Endodermal cell (in vitro differentiated cells): ENCODE measurements at regions not wholly inside any gene's neighbourhood (a gene's known extent, or its start where the extent isn't known, plus 50 kb on each side); places are given as distances from the start of the nearest gene placed in this dataset.
"Not testable (repeated sequence)": the region's sequence is repeated elsewhere in the genome, so short reads cannot be mapped to it uniquely, and the experiment has no call there.

Experiments
- DNase-seq: peaks from one replicate; pipeline ENCODE4 v3.0.0-alpha.2; 2017
- H3K27ac ChIP-seq: 2 replicates; pipeline ENCODE4 v1.5.1; 2013; ENCODE audit warnings: mild to moderate bottlenecking, low read depth, low read length, moderate library complexity
- H3K27me3 ChIP-seq: 2 replicates; pipeline ENCODE4 v1.6.1; 2013; ENCODE audit warnings: mild to moderate bottlenecking, low read length, moderate library complexity; ENCODE audit not compliant: insufficient read depth, control insufficient read depth, poor library complexity, severe bottlenecking
- H3K36me3 ChIP-seq: 2 replicates; pipeline ENCODE4 v1.7.0; 2013; ENCODE audit warnings: mild to moderate bottlenecking, low read length, moderate library complexity; ENCODE audit not compliant: control insufficient read depth, insufficient read depth
- H3K4me1 ChIP-seq: one replicate; pipeline ENCODE4 v1.7.0; 2013; ENCODE audit warnings: low read length; ENCODE audit not compliant: control insufficient read depth, insufficient read depth
- H3K4me3 ChIP-seq: 2 replicates; pipeline ENCODE4 v1.5.1; 2013; ENCODE audit warnings: mild to moderate bottlenecking, low read length, moderate library complexity
- H3K9ac ChIP-seq: 2 replicates; pipeline ENCODE4 v1.6.1; 2013; ENCODE audit warnings: mild to moderate bottlenecking, low read length, moderate library complexity; ENCODE audit not compliant: poor library complexity, severe bottlenecking; ENCODE audit errors: extremely low read depth
- H3K9me3 ChIP-seq: 2 replicates; pipeline ENCODE4 v1.6.1; 2013; ENCODE audit warnings: mild to moderate bottlenecking, low read length, moderate library complexity; ENCODE audit not compliant: control insufficient read depth
- H3K27ac Mint-ChIP-seq: 2 replicates; pipeline ENCODE4 v1.8.0; 2020; ENCODE audit warnings: mixed read lengths
- H3K27me3 Mint-ChIP-seq: 2 replicates; pipeline ENCODE4 v1.8.0; 2021; ENCODE audit warnings: mild to moderate bottlenecking, mixed read lengths; ENCODE audit not compliant: insufficient read depth
- H3K36me3 Mint-ChIP-seq: 2 replicates; pipeline ENCODE4 v1.8.0; 2020; ENCODE audit warnings: low read depth, mixed read lengths
- H3K4me1 Mint-ChIP-seq: 2 replicates; pipeline ENCODE4 v1.8.0; 2020; ENCODE audit warnings: mixed read lengths
- H3K4me3 Mint-ChIP-seq: 2 replicates; pipeline ENCODE4 v1.8.0; 2020; ENCODE audit warnings: mild to moderate bottlenecking, moderate library complexity, mixed read lengths
- H3K9me3 Mint-ChIP-seq: 2 replicates; pipeline ENCODE4 v1.8.0; 2020; ENCODE audit warnings: mild to moderate bottlenecking, mixed read lengths
- WGBS, 2 experiments: methylation state at CpG; one replicate each; pipeline versions ENCODE4 v1.1.5 to v1.1.7; 2013; ENCODE audit warnings: missing lambda C conversion rate in 2 of 2, mixed read lengths in 1 of 2; ENCODE audit not compliant: insufficient coverage in 1 of 2, insufficient read length in 1 of 2; 5-methylcytosine and 5-hydroxymethylcytosine counted together
- TF ChIP-seq, protein P1 (sequence below): fragments of 200-600 bp; sonication (generic); conservative IDR thresholded peaks from 2 replicates; pipeline ENCODE4 v1.5.0; 2021; ENCODE audit warnings: antibody characterized with exemption, mild to moderate bottlenecking

DNA sequence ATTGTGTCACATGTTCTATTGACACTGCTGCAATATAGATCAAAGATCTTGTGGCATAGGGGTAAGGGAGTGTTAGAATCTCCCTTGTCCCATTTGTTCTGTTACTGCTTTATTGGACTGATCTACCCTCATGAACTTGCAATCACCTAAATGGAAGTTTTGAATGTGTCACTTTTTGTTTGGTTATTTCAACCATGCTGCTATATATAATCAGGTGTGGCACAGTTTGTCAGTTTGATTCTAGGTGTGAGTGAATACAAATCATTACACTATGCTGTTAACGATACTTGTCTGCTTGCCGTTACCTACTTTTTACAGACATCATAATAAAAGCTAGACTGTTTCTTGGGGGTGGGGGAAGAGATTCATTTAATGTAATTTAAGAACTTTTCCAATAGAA lies 82.6 kb downstream of the MAB21L3 start:
- H3K27ac ChIP-seq: no peak overlapping the region
- TF ChIP-seq, protein P1, sequence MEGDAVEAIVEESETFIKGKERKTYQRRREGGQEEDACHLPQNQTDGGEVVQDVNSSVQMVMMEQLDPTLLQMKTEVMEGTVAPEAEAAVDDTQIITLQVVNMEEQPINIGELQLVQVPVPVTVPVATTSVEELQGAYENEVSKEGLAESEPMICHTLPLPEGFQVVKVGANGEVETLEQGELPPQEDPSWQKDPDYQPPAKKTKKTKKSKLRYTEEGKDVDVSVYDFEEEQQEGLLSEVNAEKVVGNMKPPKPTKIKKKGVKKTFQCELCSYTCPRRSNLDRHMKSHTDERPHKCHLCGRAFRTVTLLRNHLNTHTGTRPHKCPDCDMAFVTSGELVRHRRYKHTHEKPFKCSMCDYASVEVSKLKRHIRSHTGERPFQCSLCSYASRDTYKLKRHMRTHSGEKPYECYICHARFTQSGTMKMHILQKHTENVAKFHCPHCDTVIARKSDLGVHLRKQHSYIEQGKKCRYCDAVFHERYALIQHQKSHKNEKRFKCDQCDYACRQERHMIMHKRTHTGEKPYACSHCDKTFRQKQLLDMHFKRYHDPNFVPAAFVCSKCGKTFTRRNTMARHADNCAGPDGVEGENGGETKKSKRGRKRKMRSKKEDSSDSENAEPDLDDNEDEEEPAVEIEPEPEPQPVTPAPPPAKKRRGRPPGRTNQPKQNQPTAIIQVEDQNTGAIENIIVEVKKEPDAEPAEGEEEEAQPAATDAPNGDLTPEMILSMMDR: no peak
- H3K36me3 ChIP-seq: no peaks in the 10 kb centered on the region
- Mint-ChIP-seq H3K4me1 (no peaks in the 10 kb centered on the region), H3K4me3 (no peak overlapping the region), H3K27ac (no peak overlapping the region), H3K9me3 (no peaks in the 10 kb centered on the region), H3K27me3 (peaks cover 8% of the 10 kb centered on the region), H3K36me3 (no peaks in the 10 kb centered on the region)
- H3K9ac ChIP-seq: no peak overlapping the region
- no peak for DNase-seq
- no peaks in the 10 kb centered on the region for H3K27me3 ChIP-seq
- 93% methylated on average over 2 of the region's 2 CpGs; no CpG with 5 or more reads in 1 of the 2 experiments for WGBS, 2 experiments
- no peaks in the 10 kb centered on the region for H3K9me3 ChIP-seq
- H3K4me3 ChIP-seq: no peak overlapping the region
- no peaks in the 10 kb centered on the region for H3K4me1 ChIP-seq

DNA sequence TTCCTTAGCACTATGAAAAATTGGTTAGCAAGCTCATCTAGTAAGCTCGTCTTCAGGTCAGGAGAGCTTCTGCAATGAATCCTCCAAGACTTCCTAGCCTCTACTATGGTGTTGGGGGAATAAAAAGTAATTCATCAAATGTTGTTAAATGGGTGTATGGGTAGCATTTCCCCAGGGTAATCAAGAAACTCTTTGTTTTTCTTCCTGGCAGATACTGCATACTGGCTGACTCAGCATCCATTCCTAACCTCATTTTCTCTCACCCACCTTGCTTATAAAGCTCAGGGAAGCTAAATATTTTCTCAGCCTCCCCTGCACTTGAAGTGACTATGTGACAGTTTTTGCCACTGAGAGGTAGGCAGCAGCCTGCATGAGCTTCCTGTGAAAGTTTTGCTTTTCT lies 83.4 kb downstream of the MAB21L3 start:
- H3K4me1 Mint-ChIP-seq: no peaks in the 10 kb centered on the region
- H3K27ac ChIP-seq: no peak overlapping the region
- no peak overlapping the region for H3K27ac Mint-ChIP-seq
- H3K27me3 Mint-ChIP-seq: peaks cover 12% of the 10 kb centered on the region
- no peak overlapping the region for H3K4me3 Mint-ChIP-seq
- no peak for DNase-seq
- no peaks in the 10 kb centered on the region for H3K4me1 ChIP-seq
- TF ChIP-seq, protein P1: no peak
- no peaks in the 10 kb centered on the region for H3K9me3 Mint-ChIP-seq
- no peak overlapping the region for H3K4me3 ChIP-seq
- no peaks in the 10 kb centered on the region for H3K36me3 Mint-ChIP-seq
- no peak overlapping the region for H3K9ac ChIP-seq
- WGBS, 2 experiments: 86 to 100% methylated on average over 1 of the region's 1 CpG
- no peaks in the 10 kb centered on the region for H3K36me3 ChIP-seq
- no peaks in the 10 kb centered on the region for H3K9me3 ChIP-seq
- peaks cover 2% of the 10 kb centered on the region for H3K27me3 ChIP-seq

DNA sequence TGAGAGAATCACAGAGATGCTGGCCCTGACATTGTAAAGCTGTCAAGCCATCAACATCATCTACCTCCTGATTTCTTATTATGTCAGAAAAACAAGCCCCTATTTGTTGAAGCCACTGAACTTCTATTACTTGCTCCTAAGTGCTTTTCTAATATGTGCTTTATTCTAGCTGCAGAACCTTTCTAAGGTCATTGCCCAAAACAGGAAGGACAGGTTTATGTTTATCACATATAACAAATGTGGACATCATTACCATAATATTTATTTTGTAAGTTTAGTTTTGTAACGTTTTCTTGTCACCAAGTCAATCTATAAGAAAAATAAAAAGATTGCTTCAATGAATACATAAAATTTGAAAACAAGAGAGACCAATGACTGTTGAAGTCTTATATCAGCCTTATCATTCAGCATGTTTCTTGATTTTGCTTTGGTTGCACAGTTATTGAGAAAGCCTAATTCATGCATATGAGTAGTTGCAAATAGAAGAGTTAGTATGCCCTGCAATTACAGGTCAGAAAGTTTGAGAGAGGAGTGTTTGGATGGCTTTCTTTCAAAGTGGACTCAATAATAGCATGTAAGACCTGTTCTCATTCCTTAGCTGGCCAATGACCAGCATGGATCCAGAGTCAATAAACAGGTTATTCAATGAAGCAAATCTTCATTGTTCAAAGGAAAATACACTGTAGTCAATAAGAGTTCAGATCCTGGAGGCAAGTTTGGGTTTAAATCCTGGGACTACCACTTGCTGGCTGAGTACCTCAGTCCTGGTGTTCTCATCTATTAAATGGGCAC lies 84.1 kb downstream of the MAB21L3 start:
- no peaks in the 10 kb centered on the region for H3K9me3 ChIP-seq
- no peak overlapping the region for H3K27ac ChIP-seq
- H3K36me3 ChIP-seq: no peaks in the 10 kb centered on the region
- H3K27me3 ChIP-seq: peaks cover 7% of the 10 kb centered on the region
- Mint-ChIP-seq H3K27ac (no peak overlapping the region), H3K36me3 (no peaks in the 10 kb centered on the region), H3K4me1 (no peaks in the 10 kb centered on the region), H3K4me3 (no peak overlapping the region), H3K27me3 (peaks cover 15% of the 10 kb centered on the region), H3K9me3 (no peaks in the 10 kb centered on the region)
- H3K4me1 ChIP-seq: no peaks in the 10 kb centered on the region
- TF ChIP-seq, protein P1: no peak
- WGBS, 2 experiments: no CpG with 5 or more reads among the region's 1 CpG
- H3K9ac ChIP-seq: no peak overlapping the region
- H3K4me3 ChIP-seq: no peak overlapping the region
- DNase-seq: no peak

DNA sequence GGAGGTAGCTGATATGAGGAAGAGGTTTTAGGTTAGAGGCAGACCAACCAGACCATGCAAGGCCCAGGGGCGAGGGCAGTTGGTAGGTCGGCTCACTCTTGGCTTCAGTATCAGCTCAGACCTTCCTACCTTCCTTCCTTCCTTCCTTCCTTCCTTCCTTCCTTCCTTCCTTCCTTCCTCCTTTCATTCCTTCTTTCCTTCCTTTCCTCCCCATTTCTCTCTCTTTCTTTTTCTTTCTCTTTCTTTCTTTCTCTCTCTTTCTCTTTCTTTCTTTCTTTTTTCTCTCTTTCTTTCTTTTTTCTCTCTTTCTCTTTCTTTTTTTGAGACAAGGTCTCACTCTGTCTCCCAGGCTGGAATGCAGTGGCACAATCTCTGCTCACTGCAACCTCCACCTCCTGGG lies 89.1 kb downstream of the MAB21L3 start:
- peaks cover 24% of the 10 kb centered on the region for H3K27me3 Mint-ChIP-seq
- H3K4me3 ChIP-seq, H3K27ac Mint-ChIP-seq, DNase-seq, H3K4me1 Mint-ChIP-seq, H3K36me3 Mint-ChIP-seq, H3K9me3 Mint-ChIP-seq, H3K4me3 Mint-ChIP-seq, H3K36me3 ChIP-seq, H3K27ac ChIP-seq, H3K4me1 ChIP-seq, H3K9ac ChIP-seq, H3K9me3 ChIP-seq: not testable (repeated sequence)
- H3K27me3 ChIP-seq: peaks cover 21% of the 10 kb centered on the region
- WGBS, 2 experiments: 92% methylated on average over 2 of the region's 2 CpGs; no CpG with 5 or more reads in 1 of the 2 experiments
